ENCODE measurements at regions not wholly inside any gene's neighbourhood (a gene's known extent, or its start where the extent isn't known, plus 50 kb on each side); places are given as distances from the start of the nearest gene placed in this dataset.

- Histone ChIP-seq H3K9me3 (ENCODE audit: control insufficient read depth in 3 of 3, low read length in 3 of 3) (no peaks in the 10 kb centered on the region), H3K27ac (ENCODE audit: low read depth, low read length) (no peak overlapping the region), H3K27me3 (ENCODE audit: control insufficient read depth in 3 of 3, insufficient read depth in 3 of 3, low read length in 3 of 3) (no peaks in the 10 kb centered on the region), H3K36me3 (ENCODE audit: control insufficient read depth in 3 of 3, insufficient read depth in 3 of 3, low read length in 3 of 3) (no peaks in the 10 kb centered on the region), H3K4me3 (ENCODE audit: low read length in 3 of 3) (no peak overlapping the region), H3K9ac (ENCODE audit: low read depth in 1 of 3, low read length in 3 of 3) (no peak overlapping the region), H3K4me1 (ENCODE audit: control insufficient read depth in 3 of 3, insufficient read depth in 3 of 3, low read length in 3 of 3) (no peaks in the 10 kb centered on the region)
These were observed 411.1 kb upstream of the ITGA1 start for GRCh38 chr5:52376592-52376991.

- Histone ChIP-seq H3K27ac (ENCODE audit: low read depth, low read length) (no peak overlapping the region), H3K4me1 (ENCODE audit: control insufficient read depth in 3 of 3, insufficient read depth in 3 of 3, low read length in 3 of 3) (no peaks in the 10 kb centered on the region), H3K9me3 (ENCODE audit: control insufficient read depth in 3 of 3, low read length in 3 of 3) (no peaks in the 10 kb centered on the region), H3K9ac (ENCODE audit: low read depth in 1 of 3, low read length in 3 of 3) (no peak overlapping the region), H3K36me3 (ENCODE audit: control insufficient read depth in 3 of 3, insufficient read depth in 3 of 3, low read length in 3 of 3) (no peaks in the 10 kb centered on the region), H3K27me3 (ENCODE audit: control insufficient read depth in 3 of 3, insufficient read depth in 3 of 3, low read length in 3 of 3) (no peaks in the 10 kb centered on the region), H3K4me3 (ENCODE audit: low read length in 3 of 3) (no peak overlapping the region)
These were observed 409.5 kb upstream of the ITGA1 start for GRCh38 chr5:52378237-52378636.

- Histone ChIP-seq H3K27me3 (ENCODE audit: control insufficient read depth in 3 of 3, insufficient read depth in 3 of 3, low read length in 3 of 3) (no peaks in the 10 kb centered on the region), H3K27ac (ENCODE audit: low read depth, low read length) (no peak overlapping the region), H3K36me3 (ENCODE audit: control insufficient read depth in 3 of 3, insufficient read depth in 3 of 3, low read length in 3 of 3) (no peaks in the 10 kb centered on the region), H3K4me3 (ENCODE audit: low read length in 3 of 3) (no peak overlapping the region), H3K9ac (ENCODE audit: low read depth in 1 of 3, low read length in 3 of 3) (no peak overlapping the region), H3K9me3 (ENCODE audit: control insufficient read depth in 3 of 3, low read length in 3 of 3) (no peaks in the 10 kb centered on the region), H3K4me1 (ENCODE audit: control insufficient read depth in 3 of 3, insufficient read depth in 3 of 3, low read length in 3 of 3) (no peaks in the 10 kb centered on the region)
These were observed 399.4 kb upstream of the ITGA1 start for GRCh38 chr5:52388349-52388748.

- H3K4me1 ChIP-seq (ENCODE audit: control insufficient read depth in 3 of 3, insufficient read depth in 3 of 3, low read length in 3 of 3) = no peaks in the 10 kb centered on the region
- H3K27me3 ChIP-seq (ENCODE audit: control insufficient read depth in 3 of 3, insufficient read depth in 3 of 3, low read length in 3 of 3) = no peaks in the 10 kb centered on the region
- H3K9me3 ChIP-seq (ENCODE audit: control insufficient read depth in 3 of 3, low read length in 3 of 3) = no peaks in the 10 kb centered on the region
- H3K27ac ChIP-seq (ENCODE audit: low read depth, low read length) = no peak overlapping the region
- H3K4me3 ChIP-seq (ENCODE audit: low read length in 3 of 3) = no peak overlapping the region
- no peaks in the 10 kb centered on the region for H3K36me3 ChIP-seq (ENCODE audit: control insufficient read depth in 3 of 3, insufficient read depth in 3 of 3, low read length in 3 of 3)
- no peak overlapping the region for H3K9ac ChIP-seq (ENCODE audit: low read depth in 1 of 3, low read length in 3 of 3)
These were observed 395.4 kb upstream of the ITGA1 start for GRCh38 chr5:52392321-52392720.

- Histone ChIP-seq H3K4me1 (ENCODE audit: control insufficient read depth in 3 of 3, insufficient read depth in 3 of 3, low read length in 3 of 3) (no peaks in the 10 kb centered on the region), H3K27ac (ENCODE audit: low read depth, low read length) (no peak overlapping the region), H3K36me3 (ENCODE audit: control insufficient read depth in 3 of 3, insufficient read depth in 3 of 3, low read length in 3 of 3) (no peaks in the 10 kb centered on the region), H3K4me3 (ENCODE audit: low read length in 3 of 3) (no peak overlapping the region), H3K27me3 (ENCODE audit: control insufficient read depth in 3 of 3, insufficient read depth in 3 of 3, low read length in 3 of 3) (no peaks in the 10 kb centered on the region), H3K9ac (ENCODE audit: low read depth in 1 of 3, low read length in 3 of 3) (no peak overlapping the region), H3K9me3 (ENCODE audit: control insufficient read depth in 3 of 3, low read length in 3 of 3) (no peaks in the 10 kb centered on the region)
These were observed 377.9 kb upstream of the ITGA1 start for GRCh38 chr5:52409835-52410234.

GRCh38 chr5:52419357-52419756 lies 368.4 kb upstream of the ITGA1 start:
- Histone ChIP-seq H3K4me1 (ENCODE audit: control insufficient read depth in 3 of 3, insufficient read depth in 3 of 3, low read length in 3 of 3) (no peaks in the 10 kb centered on the region), H3K9ac (ENCODE audit: low read depth in 1 of 3, low read length in 3 of 3) (no peak overlapping the region), H3K27me3 (ENCODE audit: control insufficient read depth in 3 of 3, insufficient read depth in 3 of 3, low read length in 3 of 3) (no peaks in the 10 kb centered on the region), H3K4me3 (ENCODE audit: low read length in 3 of 3) (no peak overlapping the region), H3K27ac (ENCODE audit: low read depth, low read length) (no peak overlapping the region), H3K36me3 (ENCODE audit: control insufficient read depth in 3 of 3, insufficient read depth in 3 of 3, low read length in 3 of 3) (no peaks in the 10 kb centered on the region), H3K9me3 (ENCODE audit: control insufficient read depth in 3 of 3, low read length in 3 of 3) (no peaks in the 10 kb centered on the region)

- no peaks in the 10 kb centered on the region for H3K4me1 ChIP-seq (ENCODE audit: control insufficient read depth in 3 of 3, insufficient read depth in 3 of 3, low read length in 3 of 3)
- H3K27me3 ChIP-seq (ENCODE audit: control insufficient read depth in 3 of 3, insufficient read depth in 3 of 3, low read length in 3 of 3) = no peaks in the 10 kb centered on the region
- no peak overlapping the region for H3K4me3 ChIP-seq (ENCODE audit: low read length in 3 of 3)
- H3K9ac ChIP-seq (ENCODE audit: low read depth in 1 of 3, low read length in 3 of 3) = no peak overlapping the region
- H3K27ac ChIP-seq (ENCODE audit: low read depth, low read length) = no peak overlapping the region
- no peaks in the 10 kb centered on the region for H3K36me3 ChIP-seq (ENCODE audit: control insufficient read depth in 3 of 3, insufficient read depth in 3 of 3, low read length in 3 of 3)
- H3K9me3 ChIP-seq (ENCODE audit: control insufficient read depth in 3 of 3, low read length in 3 of 3) = no peaks in the 10 kb centered on the region
These were observed 360.1 kb upstream of the ITGA1 start for GRCh38 chr5:52427615-52428014.

GRCh38 chr5:52428977-52429489 lies 358.7 kb upstream of the ITGA1 start:
- no peaks in the 10 kb centered on the region for H3K27me3 ChIP-seq (ENCODE audit: control insufficient read depth in 3 of 3, insufficient read depth in 3 of 3, low read length in 3 of 3)
- no peaks in the 10 kb centered on the region for H3K4me1 ChIP-seq (ENCODE audit: control insufficient read depth in 3 of 3, insufficient read depth in 3 of 3, low read length in 3 of 3)
- no peak overlapping the region for H3K27ac ChIP-seq (ENCODE audit: low read depth, low read length)
- H3K9ac ChIP-seq (ENCODE audit: low read depth in 1 of 3, low read length in 3 of 3) = no peak overlapping the region
- H3K9me3 ChIP-seq (ENCODE audit: control insufficient read depth in 3 of 3, low read length in 3 of 3) = no peaks in the 10 kb centered on the region
- H3K4me3 ChIP-seq (ENCODE audit: low read length in 3 of 3) = no peak overlapping the region
- H3K36me3 ChIP-seq (ENCODE audit: control insufficient read depth in 3 of 3, insufficient read depth in 3 of 3, low read length in 3 of 3) = no peaks in the 10 kb centered on the region

- Histone ChIP-seq H3K9ac (ENCODE audit: low read depth in 1 of 3, low read length in 3 of 3) (no peak overlapping the region), H3K36me3 (ENCODE audit: control insufficient read depth in 3 of 3, insufficient read depth in 3 of 3, low read length in 3 of 3) (no peaks in the 10 kb centered on the region), H3K4me3 (ENCODE audit: low read length in 3 of 3) (no peak overlapping the region), H3K27me3 (ENCODE audit: control insufficient read depth in 3 of 3, insufficient read depth in 3 of 3, low read length in 3 of 3) (no peaks in the 10 kb centered on the region), H3K9me3 (ENCODE audit: control insufficient read depth in 3 of 3, low read length in 3 of 3) (no peaks in the 10 kb centered on the region), H3K4me1 (ENCODE audit: control insufficient read depth in 3 of 3, insufficient read depth in 3 of 3, low read length in 3 of 3) (no peaks in the 10 kb centered on the region), H3K27ac (ENCODE audit: low read depth, low read length) (no peak overlapping the region)
These were observed 345.9 kb upstream of the ITGA1 start for GRCh38 chr5:52441768-52442167.

- Histone ChIP-seq H3K27me3 (ENCODE audit: control insufficient read depth in 3 of 3, insufficient read depth in 3 of 3, low read length in 3 of 3) (no peaks in the 10 kb centered on the region), H3K36me3 (ENCODE audit: control insufficient read depth in 3 of 3, insufficient read depth in 3 of 3, low read length in 3 of 3) (no peaks in the 10 kb centered on the region), H3K9ac (ENCODE audit: low read depth in 1 of 3, low read length in 3 of 3) (no peak overlapping the region), H3K9me3 (ENCODE audit: control insufficient read depth in 3 of 3, low read length in 3 of 3) (no peaks in the 10 kb centered on the region), H3K27ac (ENCODE audit: low read depth, low read length) (no peak overlapping the region), H3K4me1 (ENCODE audit: control insufficient read depth in 3 of 3, insufficient read depth in 3 of 3, low read length in 3 of 3) (no peaks in the 10 kb centered on the region), H3K4me3 (ENCODE audit: low read length in 3 of 3) (no peak overlapping the region)
These were observed 344.5 kb upstream of the ITGA1 start for GRCh38 chr5:52443187-52443586.

GRCh38 chr5:52448111-52448510 lies 339.6 kb upstream of the ITGA1 start:
- no peak overlapping the region for H3K9ac ChIP-seq (ENCODE audit: low read depth in 1 of 3, low read length in 3 of 3)
- no peak overlapping the region for H3K27ac ChIP-seq (ENCODE audit: low read depth, low read length)
- no peak overlapping the region for H3K4me3 ChIP-seq (ENCODE audit: low read length in 3 of 3)
- H3K4me1 ChIP-seq (ENCODE audit: control insufficient read depth in 3 of 3, insufficient read depth in 3 of 3, low read length in 3 of 3) = no peaks in the 10 kb centered on the region
- H3K27me3 ChIP-seq (ENCODE audit: control insufficient read depth in 3 of 3, insufficient read depth in 3 of 3, low read length in 3 of 3) = no peaks in the 10 kb centered on the region
- no peaks in the 10 kb centered on the region for H3K9me3 ChIP-seq (ENCODE audit: control insufficient read depth in 3 of 3, low read length in 3 of 3)
- H3K36me3 ChIP-seq (ENCODE audit: control insufficient read depth in 3 of 3, insufficient read depth in 3 of 3, low read length in 3 of 3) = no peaks in the 10 kb centered on the region

Data from skeletal muscle tissue (tissue), 3 donors.